HepG2 (cell line): ENCODE measurements at regions not wholly inside any gene's neighbourhood (a gene's known extent, or its start where the extent isn't known, plus 50 kb on each side); places are given as distances from the start of the nearest gene placed in this dataset.

Experiments used
- ATF2 ChIP-seq: sonication (generic); formaldehyde crosslinking; IDR thresholded peaks from 2 replicates; pipeline ENCODE4 v1.4.0; 2020; ENCODE audit warnings: missing genetic modification reagents
- CTCF ChIP-seq: sonication (generic); formaldehyde crosslinking; IDR thresholded peaks from 2 replicates; pipeline ENCODE4 v1.5.0; 2020; ENCODE audit warnings: mild to moderate bottlenecking, missing genetic modification reagents, moderate library complexity
- MNT ChIP-seq: fragments of 450-650 bp; IDR thresholded peaks from 2 replicates; pipeline ENCODE4 v1.6.1; 2016
- NCOR1 ChIP-seq: fragments of 200-600 bp; sonication (generic); IDR thresholded peaks from 2 replicates; pipeline ENCODE4 v1.7.0; 2017; ENCODE audit warnings: antibody characterized with exemption, low read length, borderline replicate concordance
- SIN3B ChIP-seq: fragments of 150-350 bp; IDR thresholded peaks from 2 replicates; pipeline ENCODE4 v1.6.1; 2014; ENCODE audit warnings: low read length
- STAG1 ChIP-seq: sonication (generic); formaldehyde crosslinking; IDR thresholded peaks from 2 replicates; pipeline ENCODE4 v1.4.0; 2020; ENCODE audit warnings: missing genetic modification reagents
- ZBTB7A ChIP-seq: sonication (generic); formaldehyde crosslinking; IDR thresholded peaks from 2 replicates; pipeline ENCODE4 v1.8.0; 2022; ENCODE audit warnings: mild to moderate bottlenecking, missing genetic modification reagents
- ZFP1 ChIP-seq: IDR thresholded peaks from 2 replicates; pipeline ENCODE4 v1.6.1; 2016
- ZMYM4 ChIP-seq: sonication (generic); formaldehyde crosslinking; IDR thresholded peaks from 2 replicates; pipeline ENCODE4 v1.8.1; 2023; ENCODE audit warnings: mild to moderate bottlenecking, missing genetic modification reagents

- no peak for TF ChIP-seq ZMYM4 (CRISPR knock-in tag)
- TF ChIP-seq CTCF (CRISPR knock-in tag): no peak
- no peak for TF ChIP-seq NCOR1
- no peak for TF ChIP-seq SIN3B
- no peak for TF ChIP-seq MNT
- TF ChIP-seq ATF2 (CRISPR knock-in tag): no peak
- no peak for TF ChIP-seq ZFP1
- TF ChIP-seq ZBTB7A (CRISPR knock-in tag): no peak
- TF ChIP-seq STAG1 (CRISPR knock-in tag): no peak
Measured at GRCh38 chr7:69272101-69272500, 326.2 kb upstream of the AUTS2 start.
